Mucosa of descending colon (tissue), 3 donors: ENCODE measurements at regions not wholly inside any gene's neighbourhood (a gene's known extent, or its start where the extent isn't known, plus 50 kb on each side); places are given as distances from the start of the nearest gene placed in this dataset.

Experiments used
- ATAC-seq: fragments of 200-7000 bp; cut with Tn5 transposase; one replicate; pipeline ENCODE4 v1.9.1; 2020; ENCODE audit warnings: mild to moderate bottlenecking, moderate library complexity
- DNase-seq, 3 donors: peaks; one replicate each; pipeline ENCODE4 v3.0.0-alpha.2; 2020
- H3K36me3 ChIP-seq: fragments of 200-600 bp; one replicate; pipeline ENCODE4 v1.8.0; 2021; ENCODE audit warnings: low read depth, mild to moderate bottlenecking
- H3K4me1 ChIP-seq: fragments of 200-600 bp; one replicate; pipeline ENCODE4 v1.8.0; 2021; ENCODE audit warnings: low read depth, mild to moderate bottlenecking
- H3K4me3 ChIP-seq: fragments of 200-600 bp; one replicate; pipeline ENCODE4 v1.8.0; 2021; ENCODE audit warnings: mild to moderate bottlenecking
- H3K9me3 ChIP-seq: fragments of 200-600 bp; one replicate; pipeline ENCODE4 v1.8.0; 2021; ENCODE audit warnings: mild to moderate bottlenecking
- intact Hi-C, 2 donors: fragments of 100-400 bp; cut with DNase I in 1 of 2; cut with micrococcal nuclease in 1 of 2; formaldehyde crosslinking; loops; one replicate each; pipeline versions ENCODE4 v1.11.0 to v1.11.1; 2022; cut with DNase I, micrococcal nuclease
- TF ChIP-seq, protein P1 (sequence below): fragments of 200-600 bp; IDR thresholded peaks from one replicate; pipeline ENCODE4 v1.8.0; 2022; ENCODE audit warnings: antibody characterized with exemption, mild to moderate bottlenecking
- donor health status: DM: no; HTN: no; CAD: no; lungs with moderate emphysema.
- donor health status: DM: no; HTN: no; CAD: no.
- donor health status: DM: no; HTN: yes; CAD: no.

DNA sequence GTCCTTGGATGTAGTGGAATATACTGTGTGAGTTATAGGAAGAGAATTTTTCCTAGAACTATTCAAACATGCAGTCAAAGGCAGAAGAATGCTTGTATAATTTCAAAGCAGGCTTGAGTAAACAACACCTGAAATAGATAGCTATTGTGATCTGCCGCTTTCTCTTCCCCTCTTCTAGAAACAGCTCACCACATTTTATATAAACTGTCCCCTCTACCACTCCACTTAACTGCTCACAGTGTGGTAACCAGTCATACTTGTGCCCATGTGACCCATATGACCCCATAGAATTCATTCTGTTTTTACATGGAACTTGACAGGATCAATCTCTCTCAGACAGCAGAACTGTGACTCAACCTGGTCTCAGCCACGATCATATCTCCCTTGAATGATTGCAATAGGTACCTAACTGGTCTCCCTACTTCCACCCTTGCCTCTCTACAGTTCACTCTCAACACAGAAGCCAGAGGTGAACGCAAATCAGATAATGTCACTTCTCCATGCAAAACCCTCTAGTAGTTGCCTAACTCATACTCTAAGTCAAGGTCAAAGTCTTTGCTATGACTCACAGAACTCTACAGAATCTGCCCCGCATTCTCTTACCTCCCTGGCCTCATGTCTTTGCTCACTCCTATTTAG, 85.6 kb upstream of the EFHC2 start:
- no peaks in the 10 kb centered on the region for H3K9me3 ChIP-seq
- H3K36me3 ChIP-seq = no peaks in the 10 kb centered on the region
- no peaks in the 10 kb centered on the region for H3K4me1 ChIP-seq
- H3K4me3 ChIP-seq = no peak overlapping the region
- intact Hi-C loops = no loop called here
- TF ChIP-seq, protein P1, sequence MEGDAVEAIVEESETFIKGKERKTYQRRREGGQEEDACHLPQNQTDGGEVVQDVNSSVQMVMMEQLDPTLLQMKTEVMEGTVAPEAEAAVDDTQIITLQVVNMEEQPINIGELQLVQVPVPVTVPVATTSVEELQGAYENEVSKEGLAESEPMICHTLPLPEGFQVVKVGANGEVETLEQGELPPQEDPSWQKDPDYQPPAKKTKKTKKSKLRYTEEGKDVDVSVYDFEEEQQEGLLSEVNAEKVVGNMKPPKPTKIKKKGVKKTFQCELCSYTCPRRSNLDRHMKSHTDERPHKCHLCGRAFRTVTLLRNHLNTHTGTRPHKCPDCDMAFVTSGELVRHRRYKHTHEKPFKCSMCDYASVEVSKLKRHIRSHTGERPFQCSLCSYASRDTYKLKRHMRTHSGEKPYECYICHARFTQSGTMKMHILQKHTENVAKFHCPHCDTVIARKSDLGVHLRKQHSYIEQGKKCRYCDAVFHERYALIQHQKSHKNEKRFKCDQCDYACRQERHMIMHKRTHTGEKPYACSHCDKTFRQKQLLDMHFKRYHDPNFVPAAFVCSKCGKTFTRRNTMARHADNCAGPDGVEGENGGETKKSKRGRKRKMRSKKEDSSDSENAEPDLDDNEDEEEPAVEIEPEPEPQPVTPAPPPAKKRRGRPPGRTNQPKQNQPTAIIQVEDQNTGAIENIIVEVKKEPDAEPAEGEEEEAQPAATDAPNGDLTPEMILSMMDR = no peak
- peak; percentile 81 for ATAC-seq
- DNase-seq = no peak

DNA sequence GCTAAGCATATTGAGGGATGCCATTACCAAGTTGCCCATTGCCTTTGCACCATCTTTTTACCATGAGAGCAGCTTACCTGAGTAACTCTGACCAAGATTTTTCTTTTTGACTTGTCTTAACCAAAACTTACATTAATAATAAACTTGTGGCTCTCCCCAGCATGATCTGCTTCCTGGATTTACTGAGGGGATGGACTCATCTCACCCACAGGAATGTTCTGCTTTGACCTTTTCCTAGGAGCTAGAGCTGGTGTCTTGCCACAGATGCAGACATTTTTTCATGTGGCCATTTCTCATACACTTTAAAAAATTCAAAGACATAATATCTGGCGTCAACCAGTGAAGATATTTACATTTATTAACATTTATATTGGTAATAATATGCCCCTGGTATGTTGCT, 79.2 kb upstream of the EFHC2 start:
- DNase-seq = no peak
- Histone ChIP-seq H3K4me1 (no peaks in the 10 kb centered on the region), H3K4me3 (no peak overlapping the region), H3K36me3 (no peaks in the 10 kb centered on the region), H3K9me3 (no peaks in the 10 kb centered on the region)
- ATAC-seq = no peak
- intact Hi-C loops = no loop called here
- TF ChIP-seq, protein P1 = no peak

DNA sequence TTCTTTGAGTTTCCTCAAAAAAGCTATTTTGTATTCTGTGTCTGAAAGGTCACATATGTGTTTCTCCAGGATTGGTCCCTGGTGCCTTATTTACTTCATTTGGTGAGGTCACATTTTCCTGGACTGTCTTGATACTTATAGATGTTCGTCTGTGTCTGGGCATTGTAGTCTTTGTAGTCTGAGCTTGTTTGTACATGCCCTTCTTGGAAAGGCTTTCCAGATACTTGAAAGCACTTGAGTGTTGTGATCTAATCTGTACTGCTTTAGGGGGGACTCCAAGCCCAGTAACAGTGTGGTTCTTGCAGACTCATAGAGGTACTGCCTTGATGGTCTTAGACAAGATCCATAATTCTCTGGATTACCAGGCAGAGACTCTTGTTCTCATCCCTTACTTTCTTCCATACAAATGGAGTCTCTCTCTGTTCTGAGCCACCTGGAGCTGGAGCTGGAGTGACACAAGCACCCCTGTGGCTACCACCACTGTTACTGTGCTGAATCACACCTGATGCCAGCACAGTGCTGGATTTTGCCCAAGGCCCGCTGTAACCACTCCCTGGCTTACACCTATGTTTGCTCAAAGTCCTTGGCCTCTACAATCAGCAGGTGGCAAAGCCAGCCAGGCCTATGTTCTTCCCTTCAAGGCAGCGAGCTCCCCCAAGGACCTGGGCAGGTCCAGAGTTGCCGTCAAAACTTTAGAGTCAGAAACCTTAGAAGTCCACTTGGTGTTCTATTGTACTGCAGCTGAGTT, 72.3 kb upstream of the EFHC2 start:
- H3K9me3 ChIP-seq = no peaks in the 10 kb centered on the region
- no peaks in the 10 kb centered on the region for H3K36me3 ChIP-seq
- no peak overlapping the region for H3K4me3 ChIP-seq
- intact Hi-C loops = no loop called here
- TF ChIP-seq, protein P1 = no peak
- H3K4me1 ChIP-seq = no peaks in the 10 kb centered on the region
- ATAC-seq (peak; percentile 83), DNase-seq (peak in 2 of 3 donors; percentile 29 to 32)

DNA sequence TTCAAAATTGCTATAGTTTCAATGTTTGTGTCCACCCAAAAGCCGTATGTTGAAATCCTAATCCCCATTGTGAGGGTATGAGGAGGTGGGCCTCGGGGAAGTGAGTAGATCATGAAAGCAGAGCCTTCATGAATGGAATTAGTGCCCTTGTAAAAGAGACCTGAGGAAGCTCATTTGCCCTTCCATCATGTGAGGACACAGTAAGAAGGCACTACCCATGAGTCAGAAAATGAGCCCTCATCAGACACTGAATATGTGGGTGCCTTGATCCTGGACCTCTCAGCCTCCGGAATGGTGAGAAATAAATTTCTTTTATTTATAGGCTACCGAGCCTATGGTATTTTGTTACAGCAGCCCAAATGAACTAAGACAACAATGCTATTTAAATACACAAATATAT, 57.7 kb upstream of the EFHC2 start:
- ATAC-seq (no peak), DNase-seq (no peak)
- Histone ChIP-seq H3K9me3 (no peaks in the 10 kb centered on the region), H3K4me3 (no peak overlapping the region), H3K4me1 (no peaks in the 10 kb centered on the region), H3K36me3 (no peaks in the 10 kb centered on the region)
- TF ChIP-seq, protein P1 = no peak
- intact Hi-C loops = no loop called here

DNA sequence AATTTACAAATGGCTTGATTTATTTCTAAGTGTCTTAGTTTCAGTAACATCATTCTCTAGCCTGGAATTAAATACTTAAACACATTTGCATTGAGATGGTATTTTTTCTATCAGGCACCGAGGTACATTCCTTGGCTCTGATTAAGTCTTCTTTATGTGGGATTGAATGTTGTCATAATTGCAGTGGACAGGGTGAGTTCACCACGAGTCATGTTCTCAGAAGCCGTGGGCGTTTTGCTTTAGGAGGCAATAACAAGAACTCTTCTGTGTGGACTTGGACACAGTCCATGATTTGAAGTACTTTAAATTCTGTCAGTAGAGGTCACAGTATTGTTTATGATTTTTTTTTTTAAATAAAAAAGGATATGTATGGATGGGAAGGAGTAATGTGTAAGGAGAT, 57.1 kb upstream of the EFHC2 start:
- intact Hi-C loops = no loop called here
- TF ChIP-seq, protein P1 = no peak
- DNase-seq (no peak), ATAC-seq (no peak)
- Histone ChIP-seq H3K4me3 (no peak overlapping the region), H3K9me3 (no peaks in the 10 kb centered on the region), H3K4me1 (no peaks in the 10 kb centered on the region), H3K36me3 (no peaks in the 10 kb centered on the region)
